Activated CD4-positive, alpha-beta T cell treated with anti-CD3 and anti-CD28 coated beads, Interleukin-2, amount 50 U/mL, for 24 hours (primary cell): ENCODE measurements at regions not wholly inside any gene's neighbourhood (a gene's known extent, or its start where the extent isn't known, plus 50 kb on each side); places are given as distances from the start of the nearest gene placed in this dataset.

Experiments
- DNase-seq, 2 donors: peaks; one replicate each; pipeline ENCODE4 v3.0.0-alpha.2; 2020; ENCODE audit warnings: low read depth in 1 of 2, low spot score in 1 of 2

DNA sequence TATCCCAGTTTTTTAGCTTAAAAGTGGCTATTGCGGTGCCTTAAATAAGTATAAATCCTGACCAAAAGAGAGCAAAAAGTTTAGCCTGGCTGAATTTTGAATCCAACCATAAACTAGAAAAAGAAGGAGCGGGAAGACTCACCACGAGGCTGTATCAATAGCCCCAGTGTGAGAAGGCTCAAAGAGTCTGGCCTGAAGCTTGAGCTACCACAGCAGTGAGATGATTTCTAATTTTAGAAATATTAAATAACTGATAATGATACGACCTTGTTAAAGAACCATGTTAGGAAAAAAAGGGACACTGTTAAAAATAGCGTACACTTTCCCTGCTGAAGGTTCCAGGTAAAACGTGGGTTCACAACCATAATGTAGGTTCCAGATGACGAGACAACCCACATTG, 134.1 kb upstream of the ZNF462 start:
- DNase-seq, result no peak

GRCh38 chr9:106731910-106732309, 131.1 kb upstream of the ZNF462 start:
- no peak for DNase-seq

- DNase-seq, result no peak
Measured at GRCh38 chr9:106733828-106734380, 129.1 kb upstream of the ZNF462 start.

- DNase-seq, result no peak
Measured at GRCh38 chr9:106737516-106737915, 125.5 kb upstream of the ZNF462 start.

DNA sequence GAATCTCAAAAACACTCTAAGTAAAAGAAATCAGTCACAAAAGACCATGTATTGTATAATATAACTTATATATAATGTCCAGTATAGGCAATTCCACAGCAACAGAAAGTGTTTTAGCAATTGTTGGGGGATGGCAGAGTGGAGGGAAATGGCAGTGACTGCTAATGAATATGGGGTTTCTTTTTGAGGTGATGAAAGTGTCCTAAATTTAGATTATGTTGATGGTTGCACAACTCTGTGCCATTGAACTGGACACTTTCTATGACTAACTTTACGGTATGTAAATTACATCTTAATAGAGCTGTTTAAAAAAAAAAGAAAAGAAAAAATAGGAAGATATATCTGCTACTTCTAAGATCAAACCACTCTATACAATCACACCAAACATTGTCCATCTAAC, 124.9 kb upstream of the ZNF462 start:
- DNase-seq, result no peak

- no peak for DNase-seq
Measured at GRCh38 chr9:106745457-106745856, 117.5 kb upstream of the ZNF462 start.

- no peak for DNase-seq
Measured at GRCh38 chr9:106745876-106746275, 117.1 kb upstream of the ZNF462 start.

DNA sequence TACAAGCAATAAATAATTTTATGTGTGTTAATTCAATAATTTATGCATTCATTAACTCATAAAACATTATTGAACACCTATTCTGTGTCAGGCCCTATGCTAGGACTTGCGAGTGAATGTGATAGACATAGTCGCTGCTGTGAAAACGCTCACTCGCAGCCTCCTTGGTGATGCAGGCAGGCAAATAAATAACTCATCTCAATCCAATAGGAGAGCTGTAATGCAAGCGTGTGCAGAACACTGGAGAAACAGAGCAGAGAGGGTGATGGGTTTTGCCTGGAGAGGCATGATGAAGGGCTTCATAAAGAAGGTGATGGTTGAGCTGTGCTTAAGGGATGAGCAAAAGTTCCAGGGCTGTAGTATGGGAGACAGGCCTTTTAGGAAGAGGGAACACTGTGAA, 111.3 kb upstream of the ZNF462 start:
- DNase-seq, result no peak

DNA sequence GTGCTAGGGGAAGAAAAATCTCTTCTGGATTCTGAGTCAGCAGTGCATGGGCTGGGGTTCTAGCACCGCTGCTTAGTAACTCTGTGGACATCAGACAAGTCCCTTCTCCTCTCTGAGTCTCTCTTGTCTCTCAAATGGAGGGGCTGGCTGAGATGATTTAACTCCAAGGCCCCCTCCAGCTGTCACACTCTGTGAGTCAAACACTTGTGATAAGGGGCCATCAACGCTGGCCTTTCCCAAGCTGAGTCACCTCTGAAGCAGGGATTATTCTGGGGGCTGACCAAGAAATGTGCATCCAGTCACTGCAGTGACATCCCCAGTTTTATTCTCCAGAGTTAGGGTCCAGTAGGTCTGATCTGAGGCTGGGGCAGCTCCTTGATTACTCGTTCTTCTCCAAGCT, 110.4 kb upstream of the ZNF462 start:
- no peak for DNase-seq

DNA sequence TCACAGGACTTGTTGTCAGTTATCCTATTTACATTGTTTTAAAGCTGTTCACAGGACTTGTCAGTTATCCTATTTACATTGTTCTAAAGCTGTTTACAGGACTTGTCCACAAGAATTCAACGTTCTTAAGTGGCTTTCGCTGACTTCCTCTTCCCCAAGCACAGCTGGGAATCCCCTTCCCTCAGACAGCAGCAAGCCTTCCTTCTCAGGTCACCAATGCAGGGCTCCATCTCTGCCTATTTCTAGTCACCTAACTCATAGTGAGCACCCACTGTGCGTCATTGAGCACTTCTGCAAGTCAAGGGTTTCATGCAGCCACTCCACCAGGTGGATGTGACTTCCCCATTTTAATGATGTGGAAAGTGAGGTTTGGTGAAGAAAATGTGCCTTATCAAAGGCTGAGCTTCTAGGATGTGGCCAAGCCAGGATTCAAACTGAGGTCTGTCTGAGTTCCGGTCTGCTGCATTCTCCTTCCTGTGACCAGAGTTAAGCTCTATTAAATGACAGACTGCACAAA, 109.8 kb upstream of the ZNF462 start:
- no peak for DNase-seq

GRCh38 chr9:106755736-106756135, 107.2 kb upstream of the ZNF462 start:
- DNase-seq, result no peak

DNA sequence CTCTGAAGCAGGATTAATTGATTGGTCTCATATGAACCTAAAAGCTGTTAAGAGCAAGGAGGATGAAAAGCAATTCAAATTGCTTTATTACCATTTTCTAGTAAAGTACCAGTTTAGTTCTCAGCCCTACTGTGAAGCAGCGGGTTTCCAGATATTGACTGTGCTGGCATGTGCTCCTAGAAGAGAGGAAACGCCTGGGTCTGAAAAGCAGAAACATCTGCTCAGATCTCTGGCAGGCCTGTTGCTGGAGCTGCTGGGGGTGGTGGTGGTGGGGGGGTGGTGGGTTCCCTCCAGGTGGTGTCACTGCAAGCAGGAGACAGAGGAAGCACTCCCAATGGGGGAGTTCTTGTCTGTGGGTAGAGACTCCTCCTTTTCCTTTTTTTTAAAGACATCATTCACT, 105.5 kb upstream of the ZNF462 start:
- no peak for DNase-seq

GRCh38 chr9:106758911-106759310, 104.1 kb upstream of the ZNF462 start:
- DNase-seq, result no peak

DNA sequence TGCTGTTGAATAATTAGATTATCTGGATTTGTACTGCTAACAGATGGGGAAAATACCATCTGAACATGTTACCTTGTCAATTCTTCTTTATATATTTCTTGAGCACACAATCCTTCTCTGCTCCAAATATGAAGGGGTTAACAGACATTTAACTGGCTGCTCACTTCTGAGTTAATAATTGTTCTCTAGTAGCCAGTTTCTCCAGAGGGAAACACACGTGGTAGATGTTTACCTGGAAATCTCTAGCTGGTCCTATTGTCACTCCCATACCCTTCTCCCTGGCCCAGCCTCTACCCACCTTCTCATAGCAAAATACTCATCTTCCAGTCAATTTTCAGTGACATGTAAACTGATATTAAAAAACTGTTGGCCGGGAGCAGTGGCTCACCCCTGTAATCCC, 101.5 kb upstream of the ZNF462 start:
- DNase-seq, result no peak

DNA sequence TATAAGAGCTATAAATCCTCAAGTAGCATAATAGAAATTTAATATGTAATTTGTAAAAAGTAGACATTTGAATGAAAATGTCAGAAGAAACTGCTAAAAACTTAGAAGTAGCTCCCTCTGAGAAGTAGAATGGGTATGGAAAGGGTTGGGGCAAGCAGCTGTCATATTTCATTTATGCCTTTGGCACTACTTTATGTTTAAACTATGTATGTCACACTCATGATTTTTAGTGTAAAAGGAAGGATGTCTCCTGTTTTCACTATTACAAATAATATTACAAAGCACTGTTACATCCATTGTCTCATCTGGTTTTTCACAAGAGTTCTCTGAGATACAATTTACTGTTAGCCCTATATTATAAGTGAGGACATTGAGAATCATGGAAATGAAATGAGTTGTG, 96.3 kb upstream of the ZNF462 start:
- no peak for DNase-seq

GRCh38 chr9:106769331-106769730, 93.6 kb upstream of the ZNF462 start:
- DNase-seq, result no peak

DNA sequence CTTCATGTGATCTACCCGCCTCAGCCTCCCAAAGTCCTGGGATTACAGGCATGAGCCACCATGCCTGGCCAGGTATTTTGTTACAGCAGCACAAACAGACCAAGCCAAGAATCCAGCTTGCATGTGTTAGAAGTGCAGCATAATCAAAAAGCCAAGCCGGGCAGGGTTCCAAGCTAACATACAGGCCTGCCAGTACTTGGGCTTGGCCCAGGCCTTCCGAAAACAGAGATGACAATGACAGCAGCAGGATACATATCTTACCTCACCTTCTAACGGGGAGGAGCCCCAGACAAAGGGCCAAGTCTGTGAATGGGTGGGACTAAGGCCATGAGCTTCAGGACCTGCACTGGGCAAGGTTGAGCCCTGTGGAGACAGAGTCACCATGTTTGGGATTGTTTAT, 91.4 kb upstream of the ZNF462 start:
- DNase-seq, result no peak

- DNase-seq, result no peak
Measured at GRCh38 chr9:106772523-106773290, 90.3 kb upstream of the ZNF462 start.

DNA sequence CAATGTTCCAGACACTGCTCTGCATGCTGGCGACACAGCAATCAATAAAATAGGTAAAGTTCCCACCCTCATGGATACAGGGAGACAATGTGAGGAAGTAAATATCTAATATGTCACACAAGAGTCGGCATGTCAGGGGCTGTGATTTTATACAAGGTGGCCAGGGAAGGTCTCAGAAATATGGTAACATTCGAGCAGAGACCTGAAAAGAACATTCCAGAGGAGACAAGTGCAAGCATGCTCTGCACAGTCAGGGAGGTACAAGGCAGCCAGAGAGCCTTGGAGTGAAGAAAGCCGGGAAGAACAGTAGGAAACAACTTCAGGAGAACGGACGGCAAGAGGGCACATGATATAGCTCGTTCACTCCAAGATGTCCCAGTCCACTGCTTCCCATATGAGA, 89.2 kb upstream of the ZNF462 start:
- DNase-seq, result no peak

GRCh38 chr9:106775960-106776359, 87.0 kb upstream of the ZNF462 start:
- no peak for DNase-seq

DNA sequence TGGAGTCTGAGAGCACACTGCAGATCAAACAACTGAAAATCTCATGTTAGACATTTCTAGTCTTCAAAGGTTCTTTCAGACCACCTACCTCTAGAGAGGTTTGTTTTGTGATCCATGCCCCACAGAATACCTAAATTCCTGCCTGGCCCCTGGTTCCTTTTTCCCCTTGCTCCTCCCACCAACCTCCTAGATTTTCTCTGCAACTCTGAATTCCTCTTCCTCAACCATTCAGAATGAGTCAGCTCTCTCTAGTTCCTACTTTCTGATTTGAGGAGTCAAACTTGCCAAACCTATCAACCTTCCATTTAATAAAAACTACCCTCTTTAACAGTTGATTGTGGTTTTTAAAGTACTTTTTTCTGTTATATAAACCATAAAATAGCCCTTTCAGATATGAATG, 83.2 kb upstream of the ZNF462 start:
- no peak for DNase-seq

DNA sequence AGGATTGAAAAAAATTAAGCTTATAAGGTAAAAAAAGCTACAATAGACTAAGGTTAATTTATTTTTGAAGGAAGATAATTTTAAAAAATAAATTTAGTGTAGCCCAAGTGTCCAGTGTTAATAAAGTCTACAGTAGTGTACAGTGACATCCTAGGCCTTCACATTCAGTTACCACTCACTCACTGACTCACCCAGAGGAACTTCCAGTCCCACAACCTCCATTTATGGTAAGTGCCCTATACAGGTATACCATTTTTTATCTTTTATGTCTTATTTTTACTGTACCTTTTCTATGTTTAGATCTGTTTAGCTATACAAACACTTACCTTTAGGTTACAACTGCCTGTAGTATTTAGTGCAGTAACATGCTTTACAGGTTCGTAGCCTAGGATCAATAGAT, 79.8 kb upstream of the ZNF462 start:
- no peak for DNase-seq

DNA sequence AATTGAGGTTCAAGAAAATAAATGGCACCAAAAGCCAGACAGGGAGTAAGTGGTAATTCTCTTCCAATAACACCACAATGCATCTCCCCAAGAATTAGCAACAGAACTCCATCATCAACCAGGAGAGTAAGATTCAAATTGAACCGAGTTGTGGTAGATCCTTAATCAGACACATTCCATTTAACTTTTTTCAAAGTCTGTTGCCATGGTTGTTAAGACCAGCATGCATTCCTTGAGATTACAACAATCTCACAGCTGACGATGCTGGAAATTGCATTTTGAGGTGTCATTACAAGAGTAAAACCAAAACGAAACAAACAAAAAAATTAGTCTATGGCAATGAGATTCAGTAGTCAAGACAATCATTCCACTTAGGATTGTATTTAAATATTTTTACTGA, 78.9 kb upstream of the ZNF462 start:
- DNase-seq, result no peak
